GM12878 (cell line): ENCODE measurements at regions not wholly inside any gene's neighbourhood (a gene's known extent, or its start where the extent isn't known, plus 50 kb on each side); places are given as distances from the start of the nearest gene placed in this dataset.

Experiments
- ATAC-seq: fragments of 200-7000 bp; cut with Tn5 transposase; 3 replicates; pipeline ENCODE4 v1.9.1; 2020; ENCODE audit warnings: mild to moderate bottlenecking, moderate library complexity
- BruUV-seq: library from RNA; stranded (reverse); fragments of 400-500 nt; replicated peaks from 2 replicates; lab custom pipeline; 2021; lab: Mats Ljungman, UMichigan
- CTCF ChIA-PET: fragments of 300-600 bp; sonication (Branson Sonifier 250); formaldehyde crosslinking; extraction: SDS; loops from one replicate; lab custom pipeline; 2021; ENCODE audit warnings: inconsistent platforms; lab: Yijun Ruan, JAX
- POLR2A ChIA-PET: fragments of 350-600 bp; formaldehyde crosslinking; extraction: SDS; loops from one replicate; lab custom pipeline; 2021; ENCODE audit warnings: inconsistent platforms; lab: Charles Lee
- RAD21 ChIA-PET: fragments of 300-600 bp; sonication (Branson Sonifier 250); formaldehyde crosslinking; loops from one replicate; lab custom pipeline; 2023; ENCODE audit warnings: antibody characterized with exemption; ENCODE audit not compliant: unreplicated experiment; lab: Charles Lee
- SMC1A ChIA-PET: fragments of 300-600 bp; sonication (Branson Sonifier 250); formaldehyde crosslinking; loops from one replicate; lab custom pipeline; 2023; ENCODE audit not compliant: unreplicated experiment, uncharacterized antibody; lab: Charles Lee
- DNase-seq: peaks from one replicate; pipeline ENCODE4 v3.0.0-alpha.2; 2011; ENCODE audit warnings: low read depth, low spot score
- FAIRE-seq: peaks from 3 replicates; lab custom pipeline; 2011; peaks lifted over from hg19 to GRCh38; lab: Jason Lieb, UNC
- H2AFZ ChIP-seq: 2 replicates; pipeline ENCODE4 v1.6.0; 2011; ENCODE audit warnings: low read depth, low read length, control low read depth; ENCODE audit not compliant: control insufficient read depth
- H3K27ac ChIP-seq: 2 replicates; pipeline ENCODE4 v1.5.1; 2011; ENCODE audit warnings: control low read depth; ENCODE audit not compliant: control insufficient read depth, insufficient read depth
- H3K27me3 ChIP-seq, 2 experiments: replicated peaks in 1 of 2; 2 replicates each; pipeline versions ENCODE4 v1.6.0 to v1.6.1; 2011; ENCODE audit warnings: low read length in 1 of 2; ENCODE audit not compliant: control insufficient read depth in 2 of 2, insufficient read depth in 2 of 2
- H3K36me3 ChIP-seq, 2 experiments: 2 replicates each; pipeline ENCODE4 v1.5.1; 2011; ENCODE audit warnings: low read length in 1 of 2; ENCODE audit not compliant: control insufficient read depth in 2 of 2, insufficient read depth in 2 of 2
- H3K4me1 ChIP-seq: 2 replicates; pipeline ENCODE4 v1.6.1; 2011; ENCODE audit warnings: mild to moderate bottlenecking, low read length, moderate library complexity, mixed read lengths; ENCODE audit not compliant: control insufficient read depth, insufficient read depth
- H3K4me2 ChIP-seq: 2 replicates; pipeline ENCODE4 v1.6.0; 2011; ENCODE audit warnings: control low read depth; ENCODE audit not compliant: control insufficient read depth, insufficient read depth
- H3K4me3 ChIP-seq: fragments of 200-600 bp; sonication (generic); 2 replicates; pipeline ENCODE4 v1.5.1; 2016
- H3K79me2 ChIP-seq: 2 replicates; pipeline ENCODE4 v1.6.0; 2011; ENCODE audit warnings: low read length; ENCODE audit not compliant: control insufficient read depth, insufficient read depth
- H3K9ac ChIP-seq: 2 replicates; pipeline ENCODE4 v1.8.0; 2011; ENCODE audit warnings: low read length, control low read depth, mixed read lengths; ENCODE audit not compliant: control insufficient read depth, insufficient read depth
- H3K9me3 ChIP-seq: replicated peaks from 3 replicates; pipeline ENCODE4 v1.5.1; 2011; ENCODE audit warnings: mild to moderate bottlenecking, low read length; ENCODE audit not compliant: control insufficient read depth, insufficient read depth
- H4K20me1 ChIP-seq: 2 replicates; pipeline ENCODE4 v1.6.0; 2011; ENCODE audit not compliant: control insufficient read depth, insufficient read depth
- CBFB ChIP-seq: IDR thresholded peaks from 2 replicates; pipeline ENCODE4 v1.6.1; 2016; ENCODE audit warnings: antibody characterized with exemption, low read depth
- CBX5 ChIP-seq: sonication (generic); IDR thresholded peaks from 2 replicates; pipeline ENCODE4 v1.6.1; 2016; ENCODE audit warnings: low read depth, moderate library complexity, mild to moderate bottlenecking, inconsistent platforms
- EGR1 ChIP-seq, 2 experiments: IDR thresholded peaks; 1 replicate in 1 of 2; 2 replicates in 1 of 2; pipeline ENCODE4 v1.6.1; 2011 to 2012; ENCODE audit warnings: low read depth in 2 of 2, low read length in 2 of 2, borderline replicate concordance in 1 of 2, mild to moderate bottlenecking in 1 of 2, moderate library complexity in 1 of 2
- GABPA ChIP-seq: IDR thresholded peaks from 2 replicates; pipeline ENCODE4 v1.6.1; 2014; ENCODE audit warnings: antibody characterized with exemption, low read depth, mild to moderate bottlenecking, inconsistent platforms
- JUNB ChIP-seq: IDR thresholded peaks from 2 replicates; pipeline ENCODE4 v1.6.1; 2016; ENCODE audit warnings: antibody characterized with exemption, mild to moderate bottlenecking
- NBN ChIP-seq: fragments of 450-650 bp; IDR thresholded peaks from 2 replicates; pipeline ENCODE4 v1.6.1; 2016
- NR2F1 ChIP-seq: fragments of 450-650 bp; conservative IDR thresholded peaks from 2 replicates; pipeline ENCODE4 v1.6.1; 2017; ENCODE audit warnings: mild to moderate bottlenecking
- POLR2A ChIP-seq: IDR thresholded peaks from 2 replicates; pipeline ENCODE4 v1.6.1; 2011; ENCODE audit warnings: low read depth, mild to moderate bottlenecking, low read length
- TBL1XR1 ChIP-seq: IDR thresholded peaks from 2 replicates; pipeline ENCODE4 v1.6.1; 2012; ENCODE audit warnings: low read depth, low read length, improper control_type of control experiment
- USF1 ChIP-seq: IDR thresholded peaks from 2 replicates; pipeline ENCODE4 v1.6.1; 2011; ENCODE audit warnings: borderline replicate concordance, low read depth, mild to moderate bottlenecking, moderate library complexity, mixed read lengths, low read length; ENCODE audit not compliant: insufficient read depth; ENCODE audit errors: extremely low read length
- YY1 ChIP-seq: IDR thresholded peaks from 2 replicates; pipeline ENCODE4 v1.6.1; 2011; ENCODE audit warnings: low read depth, mild to moderate bottlenecking, low read length
- in situ Hi-C: fragments of 300-500 bp; cut with MboI; formaldehyde crosslinking; loops from 9 replicates; pipeline ENCODE4 v1.14.3; 2018; ENCODE audit warnings: mixed read lengths
- intact Hi-C: fragments of 100-400 bp; cut with micrococcal nuclease; formaldehyde crosslinking; loops from one replicate; pipeline ENCODE4 v1.14.2; 2022; ENCODE audit not compliant: unreplicated experiment
- TF ChIP-seq, protein P1 (sequence below): IDR thresholded peaks from 2 replicates; pipeline ENCODE4 v1.6.1; 2011; ENCODE audit warnings: low read depth, low read length, improper control_type of control experiment, borderline replicate concordance
- TF ChIP-seq, protein P2 (sequence below): IDR thresholded peaks from 2 replicates; pipeline ENCODE4 v1.6.1; 2012; ENCODE audit warnings: low read depth, low read length, improper control_type of control experiment
- TF ChIP-seq, protein P3 (sequence below): IDR thresholded peaks from 2 replicates; pipeline ENCODE4 v1.6.1; 2011; ENCODE audit warnings: low read depth, mild to moderate bottlenecking, low read length, moderate library complexity, borderline replicate concordance; ENCODE audit errors: extremely low read depth

- TF ChIP-seq USF1 (no peak), CBFB (no peak), POLR2A (no peak), JUNB (no peak)
These were observed 176.9 kb upstream of the ARSJ start (continued) for GRCh38 chr4:114156371-114156770.

GRCh38 chr4:114161809-114162208 is 182.4 kb upstream of the ARSJ start:
- Histone ChIP-seq H3K79me2 (no peaks in the 10 kb centered on the region), H3K4me1 (no peaks in the 10 kb centered on the region), H3K4me3 (no peak overlapping the region), H3K9me3 (no peaks in the 10 kb centered on the region), H3K9ac (no peak overlapping the region), H3K4me2 (no peak overlapping the region), H3K36me3 (no peaks in the 10 kb centered on the region), H3K27me3 (no peaks in the 10 kb centered on the region), H4K20me1 (no peaks in the 10 kb centered on the region), H2AFZ (no peak overlapping the region), H3K27ac (no peak overlapping the region)
- ChIA-PET RAD21 (interaction anchor here (0.7 kb wide), 1 partner anchor 214 kb away, joined by 3 read pairs; no protein-coding TSS in a partner anchor), CTCF (no interaction called here), SMC1A (no interaction called here), POLR2A (no interaction called here)
- ATAC-seq (0 out of 3 replicates have a peak, but pooled peaks have one; percentile 35), DNase-seq (no peak), FAIRE-seq (no peak)
- intact Hi-C loops (no loop called here), in situ Hi-C loops (no loop called here)
- BruUV-seq: no TSS peak
- TF ChIP-seq GABPA (no peak), NR2F1 (no peak), YY1 (no peak), NBN (no peak), CBX5 (no peak), TBL1XR1 (no peak), EGR1 (IDR thresholded peaks at IDR 0.05; ENCODE audit: borderline replicate concordance in 1 of 2, low read depth in 2 of 2, low read length in 2 of 2) (no peak)
- TF ChIP-seq, protein P1, sequence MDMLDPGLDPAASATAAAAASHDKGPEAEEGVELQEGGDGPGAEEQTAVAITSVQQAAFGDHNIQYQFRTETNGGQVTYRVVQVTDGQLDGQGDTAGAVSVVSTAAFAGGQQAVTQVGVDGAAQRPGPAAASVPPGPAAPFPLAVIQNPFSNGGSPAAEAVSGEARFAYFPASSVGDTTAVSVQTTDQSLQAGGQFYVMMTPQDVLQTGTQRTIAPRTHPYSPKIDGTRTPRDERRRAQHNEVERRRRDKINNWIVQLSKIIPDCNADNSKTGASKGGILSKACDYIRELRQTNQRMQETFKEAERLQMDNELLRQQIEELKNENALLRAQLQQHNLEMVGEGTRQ: no peak
- TF ChIP-seq, protein P2, sequence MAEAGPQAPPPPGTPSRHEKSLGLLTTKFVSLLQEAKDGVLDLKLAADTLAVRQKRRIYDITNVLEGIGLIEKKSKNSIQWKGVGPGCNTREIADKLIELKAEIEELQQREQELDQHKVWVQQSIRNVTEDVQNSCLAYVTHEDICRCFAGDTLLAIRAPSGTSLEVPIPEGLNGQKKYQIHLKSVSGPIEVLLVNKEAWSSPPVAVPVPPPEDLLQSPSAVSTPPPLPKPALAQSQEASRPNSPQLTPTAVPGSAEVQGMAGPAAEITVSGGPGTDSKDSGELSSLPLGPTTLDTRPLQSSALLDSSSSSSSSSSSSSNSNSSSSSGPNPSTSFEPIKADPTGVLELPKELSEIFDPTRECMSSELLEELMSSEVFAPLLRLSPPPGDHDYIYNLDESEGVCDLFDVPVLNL: no peak
- TF ChIP-seq, protein P3, sequence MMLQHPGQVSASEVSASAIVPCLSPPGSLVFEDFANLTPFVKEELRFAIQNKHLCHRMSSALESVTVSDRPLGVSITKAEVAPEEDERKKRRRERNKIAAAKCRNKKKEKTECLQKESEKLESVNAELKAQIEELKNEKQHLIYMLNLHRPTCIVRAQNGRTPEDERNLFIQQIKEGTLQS: no peak
